GM08714 (cell line): ENCODE measurements at regions not wholly inside any gene's neighbourhood (a gene's known extent, or its start where the extent isn't known, plus 50 kb on each side); places are given as distances from the start of the nearest gene placed in this dataset.

Experiments used
- H3K4me3 ChIP-seq: fragments of 200-500 bp; sonication (Bioruptor generic); 2 replicates; pipeline ENCODE4 v1.5.1; 2014; ENCODE audit warnings: mild to moderate bottlenecking, low read length, inconsistent platforms
- ZNF274 ChIP-seq: IDR thresholded peaks from 2 replicates; pipeline ENCODE4 v1.6.1; 2012; ENCODE audit warnings: mild to moderate bottlenecking, low read depth, low read length

- H3K4me3 ChIP-seq = peak overlapping the region; percentile 1; the same call in 1 of the 2 replicates
- TF ChIP-seq ZNF274 = no peak
These were observed 130.3 kb upstream of the FUT8 start for GRCh38 chr14:65281991-65282895.

GRCh38 chr14:65282896-65283253 is 129.7 kb upstream of the FUT8 start:
- no peak for TF ChIP-seq ZNF274
- peak overlapping the region; percentile 1; the same call in 1 of the 2 replicates for H3K4me3 ChIP-seq

- no peak overlapping the region for H3K4me3 ChIP-seq
- no peak for TF ChIP-seq ZNF274
These were observed 126.1 kb upstream of the FUT8 start for GRCh38 chr14:65286443-65286842.

GRCh38 chr14:65287264-65288131 is 125.0 kb upstream of the FUT8 start:
- H3K4me3 ChIP-seq = no peak overlapping the region; the same call in 1 of the 2 replicates
- no peak for TF ChIP-seq ZNF274

GRCh38 chr14:65290830-65291229 is 121.7 kb upstream of the FUT8 start:
- no peak for TF ChIP-seq ZNF274

GRCh38 chr14:65291531-65291930 is 121.0 kb upstream of the FUT8 start:
- no peak overlapping the region for H3K4me3 ChIP-seq
- TF ChIP-seq ZNF274 = no peak

More at GRCh38 chr14:65290830-65291229, 121.7 kb upstream of the FUT8 start:
- H3K4me3 ChIP-seq = no peak overlapping the region

GRCh38 chr14:65294816-65295215 is 117.7 kb upstream of the FUT8 start:
- TF ChIP-seq ZNF274 = no peak
- no peak overlapping the region for H3K4me3 ChIP-seq

GRCh38 chr14:65296402-65296801 is 116.1 kb upstream of the FUT8 start:
- no peak overlapping the region for H3K4me3 ChIP-seq
- no peak for TF ChIP-seq ZNF274

- TF ChIP-seq ZNF274 = no peak
These were observed 115.7 kb upstream of the FUT8 start for GRCh38 chr14:65296876-65297275.

GRCh38 chr14:65297744-65298143 is 114.8 kb upstream of the FUT8 start:
- no peak overlapping the region for H3K4me3 ChIP-seq
- no peak for TF ChIP-seq ZNF274

More at GRCh38 chr14:65296876-65297275, 115.7 kb upstream of the FUT8 start:
- H3K4me3 ChIP-seq = no peak overlapping the region

GRCh38 chr14:65299826-65300225 is 112.7 kb upstream of the FUT8 start:
- no peak for TF ChIP-seq ZNF274
- H3K4me3 ChIP-seq = no peak overlapping the region

- TF ChIP-seq ZNF274 = no peak
- no peak overlapping the region; the same call in 1 of the 2 replicates for H3K4me3 ChIP-seq
These were observed 110.5 kb upstream of the FUT8 start for GRCh38 chr14:65301862-65302539.

- no peak overlapping the region; the same call in 1 of the 2 replicates for H3K4me3 ChIP-seq
- TF ChIP-seq ZNF274 = no peak
These were observed 109.8 kb upstream of the FUT8 start for GRCh38 chr14:65302571-65303189.

GRCh38 chr14:65303190-65303898 is 109.2 kb upstream of the FUT8 start:
- H3K4me3 ChIP-seq = no peak overlapping the region; the same call in 1 of the 2 replicates
- no peak for TF ChIP-seq ZNF274
